ENCODE measurements at regions not wholly inside any gene's neighbourhood (a gene's known extent, or its start where the extent isn't known, plus 50 kb on each side); places are given as distances from the start of the nearest gene placed in this dataset.

DNA sequence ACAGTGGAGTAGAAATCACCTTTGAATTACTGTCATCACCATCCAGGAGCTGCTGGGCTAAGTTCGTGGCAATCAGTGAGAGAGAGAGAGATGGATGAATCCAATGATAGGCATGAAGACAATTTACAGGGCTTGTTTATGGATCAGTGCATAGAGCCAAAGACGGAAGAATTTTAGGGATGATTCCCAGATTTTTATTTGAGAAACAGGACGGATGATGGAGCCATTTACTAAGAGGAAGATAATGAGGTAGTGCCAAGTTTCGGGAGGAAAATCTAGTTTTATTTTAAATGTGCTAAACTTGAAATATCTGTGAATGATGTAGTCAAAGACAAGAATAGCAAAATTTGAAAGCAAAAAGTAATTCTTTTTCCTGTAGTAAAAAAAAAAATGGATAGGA lies 394.2 kb upstream of the PAPPA start:
- Histone ChIP-seq H3K4me1 (ENCODE audit: control insufficient read depth, insufficient read depth, low read length) (no peaks in the 10 kb centered on the region), H3K36me3 (ENCODE audit: control insufficient read depth, insufficient read depth, low read length) (no peaks in the 10 kb centered on the region), H3K4me3 (ENCODE audit: low read depth in 2 of 2, low read length in 2 of 2) (no peak overlapping the region), H3K9me3 (ENCODE audit: control insufficient read depth, insufficient read depth, low read depth, low read length) (no peaks in the 10 kb centered on the region), H3K27ac (ENCODE audit: low read length) (no peak overlapping the region), H3K27me3 (ENCODE audit: control insufficient read depth, insufficient read depth, low read length) (no peaks in the 10 kb centered on the region)
- CTCF ChIA-PET, result no interaction called here
- TF ChIP-seq SIN3A (IDR thresholded peaks at IDR 0.05; ENCODE audit: borderline replicate concordance, insufficient read depth, low read depth, low read length), result no peak
- intact Hi-C loops (cut with micrococcal nuclease; ENCODE audit: unreplicated experiment) (no loop called here), in situ Hi-C loops (cut with HindIII; ENCODE audit: low pct_unique_long_range_greater_than_20kb, low sequenced_read_pairs) (no loop called here)
- BruUV-seq (replicated peaks), result no TSS peak
- POLR2A ChIA-PET, result no interaction called here
- ATAC-seq, result no peak
- no peak for DNase-seq (ENCODE audit: low read depth, low spot score)

DNA sequence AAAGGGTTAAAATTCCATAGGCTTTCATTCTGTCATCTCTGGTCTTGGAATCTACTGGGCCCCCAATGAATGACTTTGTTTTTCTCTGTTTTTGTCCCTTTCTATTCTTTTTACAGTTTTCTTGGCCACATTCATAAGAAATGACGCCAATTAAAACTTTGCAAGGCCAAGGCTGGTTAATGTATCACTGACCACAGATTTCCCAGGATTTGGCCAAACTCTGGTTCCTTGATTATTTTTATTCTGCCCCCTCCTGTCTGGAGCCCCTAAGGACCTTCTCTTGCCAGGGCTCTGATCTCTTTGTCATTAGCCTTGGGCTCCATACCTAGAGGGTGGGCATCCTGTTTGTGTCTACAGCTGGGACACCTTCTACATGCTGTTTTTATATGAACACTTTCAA lies 388.9 kb upstream of the PAPPA start:
- intact Hi-C loops (cut with micrococcal nuclease; ENCODE audit: unreplicated experiment), result no loop called here
- no peak for ATAC-seq
- CTCF ChIA-PET, result no interaction called here

DNA sequence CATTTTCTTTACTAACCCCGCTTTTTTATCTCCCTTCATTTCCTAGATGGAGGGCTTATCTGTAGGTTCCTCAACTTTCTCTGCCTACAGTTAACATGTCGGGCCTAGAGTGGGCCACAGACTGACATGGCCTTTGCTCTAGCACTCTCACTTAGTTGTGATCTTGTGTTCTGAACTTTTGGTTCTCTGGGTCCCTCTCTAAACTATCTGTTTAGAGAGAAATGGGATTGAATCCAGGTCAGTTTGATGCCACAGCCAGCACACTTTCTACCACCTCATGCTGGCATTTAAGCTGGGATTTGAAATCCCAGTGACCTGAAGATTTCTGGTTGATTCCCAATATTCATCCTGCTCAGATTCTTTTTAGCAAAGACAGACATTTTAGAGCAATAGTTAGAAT lies 388.5 kb upstream of the PAPPA start:
- no peak for ATAC-seq
- no peaks in the 10 kb centered on the region for H3K27me3 ChIP-seq (ENCODE audit: control insufficient read depth, insufficient read depth, low read length)
- H3K36me3 ChIP-seq (ENCODE audit: control insufficient read depth, insufficient read depth, low read length), result no peaks in the 10 kb centered on the region
- CTCF ChIA-PET, result no interaction called here
- H3K4me3 ChIP-seq (ENCODE audit: low read depth in 2 of 2, low read length in 2 of 2), result no peak overlapping the region
- H3K9me3 ChIP-seq (ENCODE audit: control insufficient read depth, insufficient read depth, low read depth, low read length), result no peaks in the 10 kb centered on the region
- in situ Hi-C loops (cut with HindIII; ENCODE audit: low pct_unique_long_range_greater_than_20kb, low sequenced_read_pairs) (no loop called here), intact Hi-C loops (cut with micrococcal nuclease; ENCODE audit: unreplicated experiment) (no loop called here)
- POLR2A ChIA-PET, result no interaction called here
- no peak overlapping the region for H3K27ac ChIP-seq (ENCODE audit: low read length)
- no TSS peak for BruUV-seq (replicated peaks)
- TF ChIP-seq POLR2AphosphoS5 (IDR thresholded peaks at IDR 0.05; ENCODE audit: low read depth, low read length), result no peak
- H3K4me1 ChIP-seq (ENCODE audit: control insufficient read depth, insufficient read depth, low read length), result no peaks in the 10 kb centered on the region
- DNase-seq (ENCODE audit: low read depth, low spot score), result no peak

More for the DNA sequence above, 388.9 kb upstream of the PAPPA start:
- Histone ChIP-seq H3K27ac (ENCODE audit: low read length) (no peak overlapping the region), H3K36me3 (ENCODE audit: control insufficient read depth, insufficient read depth, low read length) (no peaks in the 10 kb centered on the region), H3K9me3 (ENCODE audit: control insufficient read depth, insufficient read depth, low read depth, low read length) (no peaks in the 10 kb centered on the region), H3K4me3 (ENCODE audit: low read depth in 2 of 2, low read length in 2 of 2) (no peak overlapping the region), H3K27me3 (ENCODE audit: control insufficient read depth, insufficient read depth, low read length) (no peaks in the 10 kb centered on the region), H3K4me1 (ENCODE audit: control insufficient read depth, insufficient read depth, low read length) (no peaks in the 10 kb centered on the region)
- POLR2A ChIA-PET, result no interaction called here
- TF ChIP-seq POLR2AphosphoS5 (IDR thresholded peaks at IDR 0.05; ENCODE audit: low read depth, low read length), result no peak
- TF ChIP-seq, protein P1, sequence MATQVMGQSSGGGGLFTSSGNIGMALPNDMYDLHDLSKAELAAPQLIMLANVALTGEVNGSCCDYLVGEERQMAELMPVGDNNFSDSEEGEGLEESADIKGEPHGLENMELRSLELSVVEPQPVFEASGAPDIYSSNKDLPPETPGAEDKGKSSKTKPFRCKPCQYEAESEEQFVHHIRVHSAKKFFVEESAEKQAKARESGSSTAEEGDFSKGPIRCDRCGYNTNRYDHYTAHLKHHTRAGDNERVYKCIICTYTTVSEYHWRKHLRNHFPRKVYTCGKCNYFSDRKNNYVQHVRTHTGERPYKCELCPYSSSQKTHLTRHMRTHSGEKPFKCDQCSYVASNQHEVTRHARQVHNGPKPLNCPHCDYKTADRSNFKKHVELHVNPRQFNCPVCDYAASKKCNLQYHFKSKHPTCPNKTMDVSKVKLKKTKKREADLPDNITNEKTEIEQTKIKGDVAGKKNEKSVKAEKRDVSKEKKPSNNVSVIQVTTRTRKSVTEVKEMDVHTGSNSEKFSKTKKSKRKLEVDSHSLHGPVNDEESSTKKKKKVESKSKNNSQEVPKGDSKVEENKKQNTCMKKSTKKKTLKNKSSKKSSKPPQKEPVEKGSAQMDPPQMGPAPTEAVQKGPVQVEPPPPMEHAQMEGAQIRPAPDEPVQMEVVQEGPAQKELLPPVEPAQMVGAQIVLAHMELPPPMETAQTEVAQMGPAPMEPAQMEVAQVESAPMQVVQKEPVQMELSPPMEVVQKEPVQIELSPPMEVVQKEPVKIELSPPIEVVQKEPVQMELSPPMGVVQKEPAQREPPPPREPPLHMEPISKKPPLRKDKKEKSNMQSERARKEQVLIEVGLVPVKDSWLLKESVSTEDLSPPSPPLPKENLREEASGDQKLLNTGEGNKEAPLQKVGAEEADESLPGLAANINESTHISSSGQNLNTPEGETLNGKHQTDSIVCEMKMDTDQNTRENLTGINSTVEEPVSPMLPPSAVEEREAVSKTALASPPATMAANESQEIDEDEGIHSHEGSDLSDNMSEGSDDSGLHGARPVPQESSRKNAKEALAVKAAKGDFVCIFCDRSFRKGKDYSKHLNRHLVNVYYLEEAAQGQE (IDR thresholded peaks at IDR 0.05; ENCODE audit: insufficient read depth in 1 of 2, low read depth in 2 of 2, low read length in 1 of 2), result no peak
- no peak for TF ChIP-seq TCF7L2 (IDR thresholded peaks at IDR 0.05; ENCODE audit: low read depth, low read length)
- DNase-seq (ENCODE audit: low read depth, low spot score), result no peak
- BruUV-seq (replicated peaks), result no TSS peak
- in situ Hi-C loops (cut with HindIII; ENCODE audit: low pct_unique_long_range_greater_than_20kb, low sequenced_read_pairs), result no loop called here

DNA sequence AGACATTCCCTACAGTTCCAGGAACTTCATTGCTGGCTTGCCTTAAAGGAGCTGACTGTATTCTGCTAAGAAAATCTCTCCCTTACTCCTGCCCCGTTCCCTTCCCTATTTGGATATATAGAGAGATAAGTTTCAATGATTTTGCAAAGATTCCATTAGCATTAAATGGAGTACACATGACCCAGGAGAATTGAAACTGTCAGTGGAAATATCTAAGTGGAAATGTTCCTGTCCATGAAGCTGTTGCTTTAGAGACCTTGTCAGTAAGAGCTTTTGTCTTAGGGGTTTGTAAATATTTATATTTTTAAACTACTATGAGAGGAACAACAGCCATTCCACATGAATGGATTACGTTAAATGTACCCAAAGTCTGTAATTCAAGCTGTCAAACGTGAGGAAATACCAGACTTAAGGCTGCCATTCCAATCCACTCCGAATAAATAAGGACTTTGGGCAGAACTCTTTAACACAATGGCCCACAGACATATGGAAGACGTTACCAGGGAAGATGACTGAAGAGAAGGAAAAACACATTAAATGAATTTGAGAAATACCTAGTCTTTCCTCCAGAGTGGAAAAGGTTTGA lies 387.1 kb upstream of the PAPPA start:
- no peak for DNase-seq (ENCODE audit: low read depth, low spot score)
- H3K4me1 ChIP-seq (ENCODE audit: control insufficient read depth, insufficient read depth, low read length), result no peaks in the 10 kb centered on the region
- intact Hi-C loops (cut with micrococcal nuclease; ENCODE audit: unreplicated experiment) (no loop called here), in situ Hi-C loops (cut with HindIII; ENCODE audit: low pct_unique_long_range_greater_than_20kb, low sequenced_read_pairs) (no loop called here)
- no peak overlapping the region for H3K27ac ChIP-seq (ENCODE audit: low read length)
- BruUV-seq (replicated peaks), result no TSS peak
- no peaks in the 10 kb centered on the region for H3K9me3 ChIP-seq (ENCODE audit: control insufficient read depth, insufficient read depth, low read depth, low read length)
- ATAC-seq, result no peak
- H3K27me3 ChIP-seq (ENCODE audit: control insufficient read depth, insufficient read depth, low read length), result no peaks in the 10 kb centered on the region
- CTCF ChIA-PET, result no interaction called here
- POLR2A ChIA-PET, result no interaction called here
- TF ChIP-seq SIN3A (IDR thresholded peaks at IDR 0.05; ENCODE audit: borderline replicate concordance, insufficient read depth, low read depth, low read length) (no peak), TCF7L2 (IDR thresholded peaks at IDR 0.05; ENCODE audit: low read depth, low read length) (no peak), POLR2AphosphoS5 (IDR thresholded peaks at IDR 0.05; ENCODE audit: low read depth, low read length) (no peak)
- TF ChIP-seq, protein P1 (IDR thresholded peaks at IDR 0.05; ENCODE audit: insufficient read depth in 1 of 2, low read depth in 2 of 2, low read length in 1 of 2), result no peak
- TF ChIP-seq, protein P2, sequence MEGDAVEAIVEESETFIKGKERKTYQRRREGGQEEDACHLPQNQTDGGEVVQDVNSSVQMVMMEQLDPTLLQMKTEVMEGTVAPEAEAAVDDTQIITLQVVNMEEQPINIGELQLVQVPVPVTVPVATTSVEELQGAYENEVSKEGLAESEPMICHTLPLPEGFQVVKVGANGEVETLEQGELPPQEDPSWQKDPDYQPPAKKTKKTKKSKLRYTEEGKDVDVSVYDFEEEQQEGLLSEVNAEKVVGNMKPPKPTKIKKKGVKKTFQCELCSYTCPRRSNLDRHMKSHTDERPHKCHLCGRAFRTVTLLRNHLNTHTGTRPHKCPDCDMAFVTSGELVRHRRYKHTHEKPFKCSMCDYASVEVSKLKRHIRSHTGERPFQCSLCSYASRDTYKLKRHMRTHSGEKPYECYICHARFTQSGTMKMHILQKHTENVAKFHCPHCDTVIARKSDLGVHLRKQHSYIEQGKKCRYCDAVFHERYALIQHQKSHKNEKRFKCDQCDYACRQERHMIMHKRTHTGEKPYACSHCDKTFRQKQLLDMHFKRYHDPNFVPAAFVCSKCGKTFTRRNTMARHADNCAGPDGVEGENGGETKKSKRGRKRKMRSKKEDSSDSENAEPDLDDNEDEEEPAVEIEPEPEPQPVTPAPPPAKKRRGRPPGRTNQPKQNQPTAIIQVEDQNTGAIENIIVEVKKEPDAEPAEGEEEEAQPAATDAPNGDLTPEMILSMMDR (IDR thresholded peaks at IDR 0.05), result no peak
- no peaks in the 10 kb centered on the region for H3K36me3 ChIP-seq (ENCODE audit: control insufficient read depth, insufficient read depth, low read length)
- no peak overlapping the region for H3K4me3 ChIP-seq (ENCODE audit: low read depth in 2 of 2, low read length in 2 of 2)
